ENCODE measurements at regions not wholly inside any gene's neighbourhood (a gene's known extent, or its start where the extent isn't known, plus 50 kb on each side); places are given as distances from the start of the nearest gene placed in this dataset.

DNA sequence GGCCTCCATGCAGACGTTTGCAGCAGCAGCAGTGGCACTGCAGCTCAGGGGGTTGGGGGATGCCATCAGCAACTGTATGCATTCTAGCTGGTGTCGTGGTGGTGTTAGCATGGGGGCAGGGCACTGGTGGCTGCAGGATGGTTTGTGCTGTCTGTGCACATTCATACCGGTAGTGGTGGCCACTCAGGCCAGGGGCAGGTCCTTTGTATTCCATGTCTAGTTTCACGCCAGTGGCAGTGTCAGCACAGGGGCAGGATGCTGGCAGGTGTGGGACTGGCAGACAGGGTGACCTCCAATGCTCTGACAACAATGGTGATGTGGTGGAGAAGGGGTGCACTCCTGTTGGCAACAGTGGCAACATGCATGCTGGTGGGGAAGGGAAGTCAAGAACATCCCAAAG is 194.2 kb upstream of the LRRC7 start:
- no peak for ATAC-seq
- TF ChIP-seq, protein P1, sequence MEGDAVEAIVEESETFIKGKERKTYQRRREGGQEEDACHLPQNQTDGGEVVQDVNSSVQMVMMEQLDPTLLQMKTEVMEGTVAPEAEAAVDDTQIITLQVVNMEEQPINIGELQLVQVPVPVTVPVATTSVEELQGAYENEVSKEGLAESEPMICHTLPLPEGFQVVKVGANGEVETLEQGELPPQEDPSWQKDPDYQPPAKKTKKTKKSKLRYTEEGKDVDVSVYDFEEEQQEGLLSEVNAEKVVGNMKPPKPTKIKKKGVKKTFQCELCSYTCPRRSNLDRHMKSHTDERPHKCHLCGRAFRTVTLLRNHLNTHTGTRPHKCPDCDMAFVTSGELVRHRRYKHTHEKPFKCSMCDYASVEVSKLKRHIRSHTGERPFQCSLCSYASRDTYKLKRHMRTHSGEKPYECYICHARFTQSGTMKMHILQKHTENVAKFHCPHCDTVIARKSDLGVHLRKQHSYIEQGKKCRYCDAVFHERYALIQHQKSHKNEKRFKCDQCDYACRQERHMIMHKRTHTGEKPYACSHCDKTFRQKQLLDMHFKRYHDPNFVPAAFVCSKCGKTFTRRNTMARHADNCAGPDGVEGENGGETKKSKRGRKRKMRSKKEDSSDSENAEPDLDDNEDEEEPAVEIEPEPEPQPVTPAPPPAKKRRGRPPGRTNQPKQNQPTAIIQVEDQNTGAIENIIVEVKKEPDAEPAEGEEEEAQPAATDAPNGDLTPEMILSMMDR (IDR thresholded peaks at IDR 0.05) = no peak
- DNase-seq = no peak
- H3K27ac ChIP-seq = no peak overlapping the region
- H3K4me1 ChIP-seq = no peaks in the 10 kb centered on the region
- H3K9me3 ChIP-seq = peaks cover 0 to 9% of the 10 kb centered on the region in 2 donors
- no peak overlapping the region for H3K4me3 ChIP-seq
- intact Hi-C loops (cut with DNase I) = no loop called here
- no peaks in the 10 kb centered on the region for H3K36me3 ChIP-seq
- H3K27me3 ChIP-seq = no peaks in the 10 kb centered on the region

DNA sequence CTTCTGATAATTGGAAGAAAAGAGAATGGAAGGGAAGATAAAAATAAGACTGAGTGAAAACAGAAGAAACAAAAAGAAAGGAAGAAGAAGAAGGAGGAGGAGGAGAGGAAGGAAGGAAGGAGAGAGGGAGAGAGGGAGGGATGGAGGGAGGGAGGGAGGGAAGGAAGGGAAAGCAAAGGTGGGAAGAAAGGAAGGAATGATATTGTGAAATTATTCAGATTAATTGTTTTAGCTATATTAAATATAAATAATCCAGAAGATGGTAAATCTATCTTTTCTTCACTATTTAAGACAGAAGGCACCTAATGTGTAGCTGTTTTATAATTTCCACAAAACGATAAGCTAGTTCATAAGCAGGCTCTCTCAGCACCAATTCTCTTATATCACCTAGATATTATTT is 191.3 kb upstream of the LRRC7 start:
- Histone ChIP-seq H3K4me1 (no peaks in the 10 kb centered on the region), H3K27me3 (no peaks in the 10 kb centered on the region), H3K9me3 (peaks cover 0 to 3% of the 10 kb centered on the region in 2 donors), H3K4me3 (no peak overlapping the region), H3K36me3 (no peaks in the 10 kb centered on the region), H3K27ac (no peak overlapping the region)
- intact Hi-C loops (cut with DNase I) = no loop called here
- TF ChIP-seq, protein P1 (IDR thresholded peaks at IDR 0.05) = no peak
- DNase-seq (no peak), ATAC-seq (no peak)

DNA sequence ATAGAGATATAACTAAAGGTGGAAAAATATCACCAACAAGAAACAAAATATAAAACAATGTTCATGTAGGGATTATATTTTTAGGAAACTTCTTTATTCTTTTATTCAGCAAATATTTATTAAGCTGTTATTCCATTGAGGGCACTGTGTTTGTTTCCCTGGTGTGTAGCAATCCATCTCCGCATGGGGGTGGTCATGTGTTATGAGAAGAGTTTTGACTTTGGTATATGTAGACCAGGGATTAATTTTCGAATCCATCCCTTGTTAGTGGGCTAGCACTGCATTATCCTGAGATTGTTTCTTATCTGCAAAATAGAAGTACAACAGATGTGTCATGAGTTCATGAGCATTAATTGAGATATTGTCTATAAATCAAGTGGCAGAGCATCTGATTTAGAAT is 190.2 kb upstream of the LRRC7 start:
- H3K27me3 ChIP-seq = no peaks in the 10 kb centered on the region

DNA sequence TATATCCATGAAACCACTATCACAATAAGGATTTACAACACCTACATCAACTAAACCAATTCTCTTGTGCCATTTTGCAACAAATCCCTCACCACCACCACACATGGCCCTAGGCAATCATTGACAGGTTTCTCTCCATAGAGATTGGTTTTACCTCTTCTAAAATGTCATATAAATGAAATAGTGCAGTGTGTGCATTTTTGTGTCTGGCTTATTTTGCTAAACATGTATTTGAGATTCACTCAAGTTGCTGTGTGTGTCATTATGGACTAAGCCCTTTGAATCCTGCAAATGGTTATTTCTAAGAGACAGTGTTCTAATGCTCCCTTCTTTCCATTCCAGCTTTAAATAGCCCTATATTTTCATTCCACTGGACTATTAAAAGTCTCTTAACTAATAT is 179.7 kb upstream of the LRRC7 start:
- DNase-seq (no peak), ATAC-seq (no peak)
- no peaks in the 10 kb centered on the region for H3K36me3 ChIP-seq
- no peaks in the 10 kb centered on the region for H3K27me3 ChIP-seq
- H3K27ac ChIP-seq = no peak overlapping the region
- intact Hi-C loops (cut with DNase I) = no loop called here
- H3K4me3 ChIP-seq = no peak overlapping the region
- H3K4me1 ChIP-seq = no peaks in the 10 kb centered on the region
- peaks cover 0 to 2% of the 10 kb centered on the region in 2 donors for H3K9me3 ChIP-seq
- TF ChIP-seq, protein P1 (IDR thresholded peaks at IDR 0.05) = no peak

More for the DNA sequence above, 190.2 kb upstream of the LRRC7 start:
- ATAC-seq = no peak
- intact Hi-C loops (cut with DNase I) = no loop called here
- peaks cover 0 to 3% of the 10 kb centered on the region in 2 donors for H3K9me3 ChIP-seq
- no peak for DNase-seq
- TF ChIP-seq, protein P1 (IDR thresholded peaks at IDR 0.05) = no peak
- no peaks in the 10 kb centered on the region for H3K36me3 ChIP-seq
- H3K4me1 ChIP-seq = no peaks in the 10 kb centered on the region
- no peak overlapping the region for H3K4me3 ChIP-seq
- H3K27ac ChIP-seq = no peak overlapping the region

DNA sequence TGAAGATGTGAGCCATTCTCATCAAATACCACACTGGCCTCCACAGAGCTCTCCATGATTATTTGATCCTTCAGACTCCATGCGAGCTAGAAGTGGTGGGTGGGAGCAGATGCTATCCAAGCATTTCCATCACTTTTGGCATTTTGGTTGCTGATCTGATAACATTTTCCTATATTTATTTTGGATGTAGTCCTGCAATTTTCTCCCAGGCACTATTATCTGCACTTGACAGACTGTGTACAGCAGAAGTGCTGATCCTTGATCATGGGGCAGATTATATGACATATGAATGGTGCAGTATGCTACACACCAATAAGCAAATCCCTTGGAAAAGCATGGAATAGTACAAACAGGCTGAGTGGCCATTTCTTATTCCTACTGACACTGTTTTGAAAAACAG is 167.6 kb upstream of the LRRC7 start:
- intact Hi-C loops (cut with DNase I) = no loop called here
- Histone ChIP-seq H3K9me3 (no peaks in the 10 kb centered on the region), H3K36me3 (no peaks in the 10 kb centered on the region), H3K27me3 (no peaks in the 10 kb centered on the region), H3K4me1 (no peaks in the 10 kb centered on the region), H3K4me3 (no peak overlapping the region), H3K27ac (no peak overlapping the region)
- no peak for ATAC-seq
- no peak for DNase-seq
- TF ChIP-seq, protein P1 (IDR thresholded peaks at IDR 0.05) = no peak

Measured in left lung (tissue), 4 donors.